Right lobe of liver (tissue), 6 donors: ENCODE measurements at regions not wholly inside any gene's neighbourhood (a gene's known extent, or its start where the extent isn't known, plus 50 kb on each side); places are given as distances from the start of the nearest gene placed in this dataset.
A peak's percentile ranks its signal among the peaks of the same experiment; 100 is the strongest.

Experiments
- ATAC-seq, 4 donors: fragments of 200-7000 bp; cut with Tn5 transposase; one replicate each; pipeline ENCODE4 v1.9.1; 2020; ENCODE audit warnings: mild to moderate bottlenecking in 4 of 4, moderate library complexity in 4 of 4
- DNase-seq, 3 donors: peaks; one replicate each; pipeline ENCODE4 v3.0.0-alpha.2; 2020
- H3K27ac ChIP-seq, 3 donors: fragments of 200-600 bp; one replicate each; pipeline ENCODE4 v1.8.0; 2022
- H3K27me3 ChIP-seq, 2 donors: fragments of 200-600 bp; one replicate each; pipeline ENCODE4 v1.8.0; 2022
- H3K36me3 ChIP-seq, 4 donors: fragments of 200-600 bp; sonication (generic) in 1 of 4; one replicate each; pipeline versions ENCODE4 v1.5.1 to v1.8.0; 2017 to 2022; ENCODE audit warnings: control low read depth in 1 of 4
- H3K4me1 ChIP-seq, 4 donors: fragments of 200-600 bp; sonication (generic) in 1 of 4; one replicate each; pipeline versions ENCODE4 v1.5.1 to v1.8.0; 2017 to 2022; ENCODE audit warnings: control low read depth in 1 of 4
- H3K4me3 ChIP-seq, 3 donors: fragments of 200-600 bp; one replicate each; pipeline ENCODE4 v1.8.0; 2022
- H3K9me3 ChIP-seq, 4 donors: fragments of 200-600 bp; sonication (generic) in 1 of 4; one replicate each; pipeline versions ENCODE4 v1.5.1 to v1.8.0; 2017 to 2022; ENCODE audit warnings: control low read depth in 1 of 4
- POLR2A ChIP-seq: fragments of 450-650 bp; IDR thresholded peaks from one replicate; pipeline ENCODE4 v1.6.1; 2017; ENCODE audit warnings: antibody characterized with exemption, mild to moderate bottlenecking
- WGBS: methylation state at CpG from one replicate; pipeline ENCODE4 v1.1.6; 2018; ENCODE audit warnings: low coverage, low lambda C conversion rate; ENCODE audit not compliant: insufficient coverage; ENCODE audit errors: missing lambda C conversion rate; 5-methylcytosine and 5-hydroxymethylcytosine counted together
- intact Hi-C, 2 donors: fragments of 100-400 bp; cut with DNase I; formaldehyde crosslinking; loops; one replicate each; pipeline versions ENCODE4 v1.11.2 to v1.14.1; 2022
- TF ChIP-seq, protein P1 (sequence below), 4 donors: fragments of 200-600 bp in 3 of 4; fragments of 450-650 bp in 1 of 4; IDR thresholded peaks; one replicate each; pipeline versions ENCODE4 v1.5.1 to v1.8.0; 2016 to 2022; ENCODE audit warnings: antibody characterized with exemption in 4 of 4, mild to moderate bottlenecking in 2 of 4
- donor health status: DM: no; HTN: yes; CAD: no.
- donor health status: DM: no; HTN: no; CAD: no.
- donor health status: DM: no; HTN: no; CAD: no.
- donor health status: DM: no; HTN: yes; CAD: no.
- donor health status: DM: no; HTN: yes; CAD: no.

DNA sequence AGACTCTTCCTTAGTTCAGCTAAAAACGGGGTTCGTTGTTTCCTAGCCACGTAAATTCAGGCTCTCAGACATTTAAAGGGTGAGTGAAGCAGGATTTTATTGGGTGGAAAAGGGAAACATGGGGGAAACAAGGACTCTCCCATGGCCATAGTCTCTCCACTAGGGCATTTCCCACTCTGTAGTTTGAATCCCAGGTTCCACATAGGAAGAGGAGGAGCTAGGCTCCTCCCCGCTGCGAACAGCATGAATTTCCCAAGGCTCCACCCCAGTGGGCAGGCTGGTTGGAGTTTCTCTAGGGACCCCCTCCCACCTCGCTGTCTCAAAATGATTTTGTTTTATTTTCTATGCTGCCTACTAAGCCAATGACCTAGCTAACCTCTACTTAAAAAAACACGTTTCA lies 2170.8 kb upstream of the PCDH20 start:
- Histone ChIP-seq H3K9me3 (no peaks in the 10 kb centered on the region), H3K27me3 (no peaks in the 10 kb centered on the region), H3K36me3 (no peaks in the 10 kb centered on the region), H3K4me3 (no peak overlapping the region), H3K27ac (no peak overlapping the region), H3K4me1 (no peaks in the 10 kb centered on the region)
- TF ChIP-seq, protein P1, sequence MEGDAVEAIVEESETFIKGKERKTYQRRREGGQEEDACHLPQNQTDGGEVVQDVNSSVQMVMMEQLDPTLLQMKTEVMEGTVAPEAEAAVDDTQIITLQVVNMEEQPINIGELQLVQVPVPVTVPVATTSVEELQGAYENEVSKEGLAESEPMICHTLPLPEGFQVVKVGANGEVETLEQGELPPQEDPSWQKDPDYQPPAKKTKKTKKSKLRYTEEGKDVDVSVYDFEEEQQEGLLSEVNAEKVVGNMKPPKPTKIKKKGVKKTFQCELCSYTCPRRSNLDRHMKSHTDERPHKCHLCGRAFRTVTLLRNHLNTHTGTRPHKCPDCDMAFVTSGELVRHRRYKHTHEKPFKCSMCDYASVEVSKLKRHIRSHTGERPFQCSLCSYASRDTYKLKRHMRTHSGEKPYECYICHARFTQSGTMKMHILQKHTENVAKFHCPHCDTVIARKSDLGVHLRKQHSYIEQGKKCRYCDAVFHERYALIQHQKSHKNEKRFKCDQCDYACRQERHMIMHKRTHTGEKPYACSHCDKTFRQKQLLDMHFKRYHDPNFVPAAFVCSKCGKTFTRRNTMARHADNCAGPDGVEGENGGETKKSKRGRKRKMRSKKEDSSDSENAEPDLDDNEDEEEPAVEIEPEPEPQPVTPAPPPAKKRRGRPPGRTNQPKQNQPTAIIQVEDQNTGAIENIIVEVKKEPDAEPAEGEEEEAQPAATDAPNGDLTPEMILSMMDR (IDR thresholded peaks at IDR 0.05): no peak
- no peak for TF ChIP-seq POLR2A
- 60% methylated on average over 7 of the region's 7 CpGs for WGBS
- intact Hi-C loops: no loop called here
- no peak for DNase-seq
- ATAC-seq: no peak

DNA sequence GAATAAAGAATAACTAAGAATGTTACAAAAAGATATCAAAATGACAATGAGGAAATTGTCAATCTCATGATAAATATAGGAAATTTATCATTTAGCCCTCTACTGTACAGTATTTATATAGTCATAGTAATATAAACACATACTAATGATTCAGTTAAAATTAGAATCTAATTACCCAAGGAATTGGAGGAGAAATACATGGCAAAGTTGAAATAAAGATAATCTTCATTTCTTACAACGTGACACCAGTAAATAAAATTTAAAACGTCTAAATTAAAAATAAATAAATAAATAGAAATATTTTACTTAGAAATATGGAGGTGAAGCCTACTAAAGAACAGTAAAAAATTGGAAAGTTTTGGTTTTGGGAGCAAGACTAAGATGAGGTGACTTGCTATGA lies 2163.1 kb upstream of the PCDH20 start:
- no peak for ATAC-seq
- WGBS: 14% methylated on average over 2 of the region's 2 CpGs
- H3K36me3 ChIP-seq: no peaks in the 10 kb centered on the region
- H3K4me3 ChIP-seq: no peak overlapping the region
- DNase-seq: no peak
- intact Hi-C loops: no loop called here
- TF ChIP-seq, protein P1 (IDR thresholded peaks at IDR 0.05): no peak
- no peak for TF ChIP-seq POLR2A
- no peaks in the 10 kb centered on the region for H3K27me3 ChIP-seq
- no peaks in the 10 kb centered on the region for H3K9me3 ChIP-seq
- no peaks in the 10 kb centered on the region for H3K4me1 ChIP-seq
- no peak overlapping the region for H3K27ac ChIP-seq

DNA sequence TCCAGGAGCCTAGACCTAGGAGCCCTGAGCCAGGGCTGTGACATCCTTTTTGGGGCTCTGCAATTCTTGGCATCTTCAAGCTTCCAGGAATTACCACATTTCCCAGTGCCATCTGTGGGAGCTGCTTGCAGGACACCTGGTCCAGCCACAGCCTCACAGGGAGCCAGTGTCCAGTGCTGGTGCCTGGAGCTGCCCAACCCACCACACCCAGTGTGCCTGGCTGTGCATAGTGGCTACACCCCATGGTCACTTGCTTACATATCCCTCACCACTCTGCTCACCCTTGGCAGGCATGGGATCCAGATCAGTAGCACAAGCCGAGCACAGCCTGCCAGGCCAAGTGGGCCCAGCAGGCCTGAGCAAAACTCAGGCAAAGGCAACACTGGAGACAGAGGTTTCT lies 2151.4 kb upstream of the PCDH20 start:
- peak in 2 of 4 donors; percentile 20 to 43 for ATAC-seq
- no CpG with 5 or more reads among the region's 1 CpG for WGBS
- TF ChIP-seq POLR2A: no peak
- TF ChIP-seq, protein P1 (IDR thresholded peaks at IDR 0.05): no peak
- Histone ChIP-seq H3K4me3 (no peak overlapping the region), H3K4me1 (no peaks in the 10 kb centered on the region), H3K27me3 (no peaks in the 10 kb centered on the region), H3K36me3 (no peaks in the 10 kb centered on the region), H3K9me3 (no peaks in the 10 kb centered on the region), H3K27ac (no peak overlapping the region)
- peak in 1 of 3 donors; percentile 43 for DNase-seq
- intact Hi-C loops: no loop called here

DNA sequence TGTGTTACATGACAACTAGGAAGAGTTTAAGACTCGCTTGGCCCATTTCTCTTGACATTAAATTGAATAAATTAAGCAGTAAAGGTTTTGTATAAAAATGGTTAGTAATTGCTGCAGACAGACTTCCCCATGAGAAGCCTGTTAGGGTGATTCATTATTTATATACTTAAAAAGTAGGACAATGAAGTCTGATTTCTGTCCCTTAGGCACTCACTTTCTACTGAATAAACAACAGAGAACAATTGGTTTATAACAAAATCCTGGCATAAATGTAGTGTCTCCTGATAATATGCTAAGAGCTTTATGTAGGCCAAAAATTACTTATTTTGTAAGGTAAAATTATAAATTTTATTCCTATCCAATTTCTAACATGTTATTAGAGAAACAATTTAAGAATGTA lies 2138.5 kb upstream of the PCDH20 start:
- TF ChIP-seq, protein P1 (IDR thresholded peaks at IDR 0.05): no peak
- TF ChIP-seq POLR2A: no peak
- no peak for ATAC-seq

DNA sequence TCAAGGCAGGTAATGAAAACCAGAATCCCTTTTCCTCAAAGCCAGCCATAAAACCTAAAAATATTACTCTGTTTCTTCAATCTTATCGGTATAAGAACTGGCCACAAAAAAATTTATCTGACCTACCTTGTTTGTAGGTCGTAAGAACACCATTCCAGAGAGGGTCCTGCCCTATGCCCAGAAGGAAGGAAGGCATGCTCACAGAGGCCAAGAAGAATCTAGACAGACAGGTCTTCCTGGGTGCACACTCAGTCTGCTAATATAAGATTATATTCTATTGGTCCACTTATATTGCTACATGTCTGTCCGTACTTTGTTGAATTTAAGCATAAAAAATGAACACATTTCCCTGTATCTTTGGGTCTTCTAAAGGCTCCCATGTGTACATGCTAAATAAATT lies 2136.1 kb upstream of the PCDH20 start:
- no peak overlapping the region for H3K27ac ChIP-seq
- no peaks in the 10 kb centered on the region for H3K27me3 ChIP-seq
- peaks cover 0 to 2% (median 0%) of the 10 kb centered on the region in 4 donors for H3K9me3 ChIP-seq
- no peaks in the 10 kb centered on the region for H3K4me1 ChIP-seq
- DNase-seq (no peak), ATAC-seq (no peak)
- H3K36me3 ChIP-seq: no peaks in the 10 kb centered on the region
- H3K4me3 ChIP-seq: no peak overlapping the region
- 60% methylated on average over 3 of the region's 3 CpGs for WGBS
- TF ChIP-seq, protein P1 (IDR thresholded peaks at IDR 0.05): no peak
- TF ChIP-seq POLR2A: no peak
- intact Hi-C loops: no loop called here

More for the DNA sequence above, 2138.5 kb upstream of the PCDH20 start:
- H3K27me3 ChIP-seq: no peaks in the 10 kb centered on the region
- no peaks in the 10 kb centered on the region for H3K4me1 ChIP-seq
- DNase-seq: no peak
- H3K36me3 ChIP-seq: no peaks in the 10 kb centered on the region
- no peak overlapping the region for H3K4me3 ChIP-seq
- no peaks in the 10 kb centered on the region for H3K9me3 ChIP-seq
- 47% methylated on average over 1 of the region's 1 CpG for WGBS
- intact Hi-C loops: no loop called here
- no peak overlapping the region for H3K27ac ChIP-seq
